ENCODE measurements at regions not wholly inside any gene's neighbourhood (a gene's known extent, or its start where the extent isn't known, plus 50 kb on each side); places are given as distances from the start of the nearest gene placed in this dataset.

- TF ChIP-seq, protein P1, sequence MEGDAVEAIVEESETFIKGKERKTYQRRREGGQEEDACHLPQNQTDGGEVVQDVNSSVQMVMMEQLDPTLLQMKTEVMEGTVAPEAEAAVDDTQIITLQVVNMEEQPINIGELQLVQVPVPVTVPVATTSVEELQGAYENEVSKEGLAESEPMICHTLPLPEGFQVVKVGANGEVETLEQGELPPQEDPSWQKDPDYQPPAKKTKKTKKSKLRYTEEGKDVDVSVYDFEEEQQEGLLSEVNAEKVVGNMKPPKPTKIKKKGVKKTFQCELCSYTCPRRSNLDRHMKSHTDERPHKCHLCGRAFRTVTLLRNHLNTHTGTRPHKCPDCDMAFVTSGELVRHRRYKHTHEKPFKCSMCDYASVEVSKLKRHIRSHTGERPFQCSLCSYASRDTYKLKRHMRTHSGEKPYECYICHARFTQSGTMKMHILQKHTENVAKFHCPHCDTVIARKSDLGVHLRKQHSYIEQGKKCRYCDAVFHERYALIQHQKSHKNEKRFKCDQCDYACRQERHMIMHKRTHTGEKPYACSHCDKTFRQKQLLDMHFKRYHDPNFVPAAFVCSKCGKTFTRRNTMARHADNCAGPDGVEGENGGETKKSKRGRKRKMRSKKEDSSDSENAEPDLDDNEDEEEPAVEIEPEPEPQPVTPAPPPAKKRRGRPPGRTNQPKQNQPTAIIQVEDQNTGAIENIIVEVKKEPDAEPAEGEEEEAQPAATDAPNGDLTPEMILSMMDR (IDR thresholded peaks at IDR 0.05) = no peak
- no peak for TF ChIP-seq POLR2A (IDR thresholded peaks at IDR 0.05)
Observed at GRCh38 chrX:39988496-39988895, 109.3 kb downstream of the BCOR start.

All from uterus (tissue), 2 donors.